NT2/D1 (cell line): ENCODE measurements at regions not wholly inside any gene's neighbourhood (a gene's known extent, or its start where the extent isn't known, plus 50 kb on each side); places are given as distances from the start of the nearest gene placed in this dataset.

Experiments used
- DNase-seq: peaks from one replicate; pipeline ENCODE4 v3.0.0-alpha.2; 2011; ENCODE audit warnings: low read depth, low spot score
- H3K27me3 ChIP-seq: 2 replicates; pipeline ENCODE4 v1.6.0; 2011; ENCODE audit warnings: mild to moderate bottlenecking; ENCODE audit not compliant: insufficient read length, insufficient read depth
- H3K36me3 ChIP-seq: 2 replicates; pipeline ENCODE4 v1.6.1; 2011; ENCODE audit warnings: mild to moderate bottlenecking, low read length, mixed read lengths; ENCODE audit not compliant: insufficient read depth, insufficient read length
- H3K4me1 ChIP-seq: 2 replicates; pipeline ENCODE4 v1.5.1; 2011; ENCODE audit not compliant: insufficient read depth, insufficient read length
- H3K4me3 ChIP-seq: 2 replicates; pipeline ENCODE4 v1.5.1; 2011; ENCODE audit warnings: low read depth; ENCODE audit not compliant: insufficient read length
- H3K9ac ChIP-seq: 2 replicates; pipeline ENCODE4 v1.6.0; 2011; ENCODE audit warnings: low read depth; ENCODE audit not compliant: insufficient read length
- H3K9me3 ChIP-seq: 2 replicates; pipeline ENCODE4 v1.5.1; 2011; ENCODE audit warnings: mild to moderate bottlenecking, low read length; ENCODE audit not compliant: insufficient read depth
- SUZ12 ChIP-seq: IDR thresholded peaks from 2 replicates; pipeline ENCODE4 v1.6.1; 2011; ENCODE audit not compliant: insufficient read length, insufficient read depth; ENCODE audit errors: extremely low read depth
- YY1 ChIP-seq: IDR thresholded peaks from 2 replicates; pipeline ENCODE4 v1.6.1; 2011; ENCODE audit not compliant: insufficient read length, insufficient read depth
- ZNF274 ChIP-seq: IDR thresholded peaks from 2 replicates; pipeline ENCODE4 v1.6.1; 2011; ENCODE audit warnings: mild to moderate bottlenecking, low read depth, low read length

DNA sequence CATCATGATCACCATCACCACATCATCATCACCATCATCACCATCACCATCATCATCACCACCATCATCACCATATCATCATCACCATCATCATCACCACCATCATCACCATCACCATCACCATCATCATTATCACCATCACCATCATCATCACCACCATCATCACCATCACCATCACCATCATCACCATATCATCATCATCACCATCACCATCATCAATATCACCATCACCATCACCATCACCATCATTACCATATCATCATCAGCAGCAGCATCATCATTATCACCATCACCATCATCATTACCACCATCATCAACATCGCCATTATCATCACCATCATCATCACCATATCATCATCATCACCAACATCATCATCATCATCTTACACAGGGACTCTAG, 351.1 kb downstream of the MIAT start:
- no peaks in the 10 kb centered on the region for H3K4me1 ChIP-seq
- no peak for TF ChIP-seq SUZ12
- no peak for TF ChIP-seq ZNF274
- no peak for TF ChIP-seq YY1
- no peaks in the 10 kb centered on the region for H3K27me3 ChIP-seq
- H3K9ac ChIP-seq = no peak overlapping the region
- DNase-seq = no peak
- H3K4me3 ChIP-seq = no peak overlapping the region
- H3K36me3 ChIP-seq = no peaks in the 10 kb centered on the region
- peaks cover 13% of the 10 kb centered on the region; the same call in 1 of the 2 replicates for H3K9me3 ChIP-seq

- no peak for TF ChIP-seq ZNF274
- no peak for TF ChIP-seq SUZ12
- no peak for TF ChIP-seq YY1
- Histone ChIP-seq H3K9me3 (no peaks in the 10 kb centered on the region), H3K4me1 (no peaks in the 10 kb centered on the region), H3K36me3 (no peaks in the 10 kb centered on the region), H3K4me3 (no peak overlapping the region), H3K9ac (no peak overlapping the region), H3K27me3 (no peaks in the 10 kb centered on the region)
- DNase-seq = no peak
Measured at GRCh38 chr22:27011133-27011532, 353.7 kb downstream of the MIAT start.

DNA sequence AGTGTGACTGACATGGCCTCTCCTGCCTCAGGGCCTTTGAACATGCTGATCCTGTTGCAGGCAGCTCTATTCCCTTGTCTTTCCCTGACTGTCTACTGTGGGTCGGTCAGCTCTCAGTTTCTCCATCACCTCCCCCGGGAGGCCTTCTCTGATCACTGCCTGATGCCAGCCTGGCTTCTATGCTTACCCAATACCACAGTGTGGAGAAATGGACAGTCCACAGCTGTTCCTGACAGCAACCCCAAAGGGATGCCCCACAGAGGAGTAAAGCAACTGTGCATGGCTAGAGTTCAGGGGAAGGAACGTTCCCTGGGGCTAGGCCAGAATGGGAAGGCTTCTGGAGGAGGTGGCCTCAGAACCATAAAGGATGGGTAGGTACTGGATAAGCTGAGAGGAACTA, 354.3 kb downstream of the MIAT start:
- no peak for TF ChIP-seq SUZ12
- TF ChIP-seq YY1 = no peak
- no peak for TF ChIP-seq ZNF274
- no peaks in the 10 kb centered on the region for H3K9me3 ChIP-seq
- no peak overlapping the region for H3K4me3 ChIP-seq
- H3K36me3 ChIP-seq = no peaks in the 10 kb centered on the region
- H3K4me1 ChIP-seq = no peaks in the 10 kb centered on the region
- no peak for DNase-seq
- no peaks in the 10 kb centered on the region for H3K27me3 ChIP-seq
- H3K9ac ChIP-seq = no peak overlapping the region

GRCh38 chr22:27019827-27020226, 362.4 kb downstream of the MIAT start:
- Histone ChIP-seq H3K4me1 (no peaks in the 10 kb centered on the region), H3K27me3 (no peaks in the 10 kb centered on the region), H3K9me3 (no peaks in the 10 kb centered on the region), H3K4me3 (no peak overlapping the region), H3K9ac (no peak overlapping the region), H3K36me3 (no peaks in the 10 kb centered on the region)
- no peak for TF ChIP-seq SUZ12
- TF ChIP-seq ZNF274 = no peak
- TF ChIP-seq YY1 = no peak
- no peak for DNase-seq

- no peak overlapping the region for H3K4me3 ChIP-seq
- H3K4me1 ChIP-seq = no peaks in the 10 kb centered on the region
- no peaks in the 10 kb centered on the region for H3K36me3 ChIP-seq
- H3K9me3 ChIP-seq = no peaks in the 10 kb centered on the region
- H3K27me3 ChIP-seq = no peaks in the 10 kb centered on the region
- no peak overlapping the region for H3K9ac ChIP-seq
- TF ChIP-seq YY1 = no peak
- no peak for TF ChIP-seq ZNF274
- TF ChIP-seq SUZ12 = no peak
- no peak for DNase-seq
Measured at GRCh38 chr22:27022274-27022895, 365.0 kb downstream of the MIAT start.

GRCh38 chr22:27022896-27023361, 365.5 kb downstream of the MIAT start:
- no peak overlapping the region for H3K4me3 ChIP-seq
- no peaks in the 10 kb centered on the region for H3K4me1 ChIP-seq
- no peak for DNase-seq
- no peaks in the 10 kb centered on the region for H3K27me3 ChIP-seq
- no peaks in the 10 kb centered on the region for H3K36me3 ChIP-seq
- no peak overlapping the region for H3K9ac ChIP-seq
- no peaks in the 10 kb centered on the region for H3K9me3 ChIP-seq
- TF ChIP-seq YY1 = no peak
- TF ChIP-seq SUZ12 = no peak
- TF ChIP-seq ZNF274 = no peak

- Histone ChIP-seq H3K36me3 (no peaks in the 10 kb centered on the region), H3K27me3 (no peaks in the 10 kb centered on the region), H3K9me3 (no peaks in the 10 kb centered on the region), H3K4me3 (no peak overlapping the region), H3K4me1 (no peaks in the 10 kb centered on the region), H3K9ac (no peak overlapping the region)
- no peak for DNase-seq
- no peak for TF ChIP-seq ZNF274
- TF ChIP-seq SUZ12 = no peak
Measured at GRCh38 chr22:27023591-27023990, 366.2 kb downstream of the MIAT start.

DNA sequence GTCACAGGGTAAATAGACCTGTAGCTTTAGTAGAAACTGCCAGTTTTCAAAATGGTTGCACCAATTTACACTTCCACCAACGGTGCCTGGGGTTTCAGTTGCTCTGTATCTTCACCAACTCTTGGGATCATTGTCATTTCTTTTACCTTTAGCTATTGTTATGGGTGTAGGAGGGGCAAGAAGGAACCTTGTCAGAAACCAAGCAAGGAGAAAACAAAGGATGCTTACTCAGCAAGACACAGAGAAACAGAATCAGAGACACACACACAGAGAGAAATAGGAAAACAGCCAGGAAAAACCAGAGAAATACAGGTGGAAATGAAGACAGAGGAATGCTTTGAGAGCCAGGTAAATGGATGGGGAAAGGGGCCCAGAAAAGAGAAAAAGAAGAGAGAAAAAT, 367.6 kb downstream of the MIAT start:
- H3K9ac ChIP-seq = no peak overlapping the region

More for the DNA sequence above, 367.6 kb downstream of the MIAT start:
- Histone ChIP-seq H3K4me3 (no peak overlapping the region), H3K4me1 (no peaks in the 10 kb centered on the region), H3K9me3 (no peaks in the 10 kb centered on the region), H3K27me3 (no peaks in the 10 kb centered on the region), H3K36me3 (no peaks in the 10 kb centered on the region)
- DNase-seq = no peak
- no peak for TF ChIP-seq ZNF274
- TF ChIP-seq YY1 = no peak
- no peak for TF ChIP-seq SUZ12
